Liver (tissue), 8 donors: ENCODE measurements at regions not wholly inside any gene's neighbourhood (a gene's known extent, or its start where the extent isn't known, plus 50 kb on each side); places are given as distances from the start of the nearest gene placed in this dataset.

Experiments used
- DNase-seq: peaks from one replicate; pipeline ENCODE4 v3.0.0-alpha.2; 2017; ENCODE audit warnings: low spot score
- H3K27ac ChIP-seq, 2 donors: one replicate each; pipeline ENCODE4 v1.7.0; 2013; ENCODE audit warnings: inconsistent platforms in 2 of 2, low read length in 2 of 2, control low read depth in 1 of 2, low read depth in 1 of 2, mild to moderate bottlenecking in 1 of 2
- H3K27me3 ChIP-seq, 4 donors: one replicate each; pipeline versions ENCODE4 v1.6.1 to v1.7.0; 2013; ENCODE audit warnings: low read length in 3 of 4, inconsistent platforms in 1 of 4, mild to moderate bottlenecking in 1 of 4, moderate library complexity in 1 of 4; ENCODE audit not compliant: control insufficient read depth in 4 of 4, insufficient read depth in 4 of 4
- H3K36me3 ChIP-seq, 4 donors: one replicate each; pipeline versions ENCODE4 v1.6.1 to v1.7.0; 2013; ENCODE audit warnings: low read length in 3 of 4, mild to moderate bottlenecking in 3 of 4, low read depth in 1 of 4, moderate library complexity in 1 of 4; ENCODE audit not compliant: control insufficient read depth in 4 of 4, insufficient read depth in 3 of 4
- H3K4me1 ChIP-seq, 4 donors: one replicate each; pipeline versions ENCODE4 v1.6.1 to v1.7.0; 2013; ENCODE audit warnings: low read length in 3 of 4, mild to moderate bottlenecking in 3 of 4, moderate library complexity in 1 of 4; ENCODE audit not compliant: control insufficient read depth in 4 of 4, insufficient read depth in 4 of 4
- H3K4me3 ChIP-seq, 3 donors: one replicate each; pipeline versions ENCODE4 v1.6.1 to v1.7.0; 2013; ENCODE audit warnings: low read length in 3 of 3, control low read depth in 1 of 3, low read depth in 1 of 3, mild to moderate bottlenecking in 1 of 3
- H3K9ac ChIP-seq, 2 donors: one replicate each; pipeline ENCODE4 v1.7.0; 2013; ENCODE audit warnings: low read length in 2 of 2, mild to moderate bottlenecking in 2 of 2, moderate library complexity in 2 of 2, control low read depth in 1 of 2, low read depth in 1 of 2
- H3K9me3 ChIP-seq, 4 donors: one replicate each; pipeline versions ENCODE4 v1.6.1 to v1.7.0; 2013; ENCODE audit warnings: low read length in 3 of 4; ENCODE audit not compliant: control insufficient read depth in 4 of 4
- EGR1 ChIP-seq, 2 donors: IDR thresholded peaks; 2 replicates each; pipeline ENCODE4 v1.6.1; 2016 to 2018; ENCODE audit warnings: antibody characterized with exemption in 2 of 2, low read depth in 2 of 2
- FOXA2 ChIP-seq: IDR thresholded peaks from 2 replicates; pipeline ENCODE4 v1.6.1; 2016; ENCODE audit warnings: antibody characterized with exemption
- GABPA ChIP-seq, 2 donors: IDR thresholded peaks in 1 of 2; conservative IDR thresholded peaks in 1 of 2; 2 replicates each; pipeline ENCODE4 v1.6.1; 2016; ENCODE audit warnings: antibody characterized with exemption in 2 of 2, mild to moderate bottlenecking in 1 of 2, moderate library complexity in 1 of 2
- HNF4G ChIP-seq: IDR thresholded peaks from 2 replicates; pipeline ENCODE4 v1.6.1; 2016; ENCODE audit warnings: antibody characterized with exemption
- JUND ChIP-seq, 2 donors: IDR thresholded peaks; 2 replicates each; pipeline ENCODE4 v1.6.1; 2016; ENCODE audit warnings: antibody characterized with exemption in 2 of 2
- NR2F2 ChIP-seq: IDR thresholded peaks from 2 replicates; pipeline ENCODE4 v1.6.1; 2016; ENCODE audit warnings: antibody characterized with exemption
- RXRA ChIP-seq, 2 donors: IDR thresholded peaks; 2 replicates each; pipeline ENCODE4 v1.6.1; 2017 to 2018; ENCODE audit warnings: antibody characterized with exemption in 2 of 2, mild to moderate bottlenecking in 1 of 2
- YY1 ChIP-seq: IDR thresholded peaks from 2 replicates; pipeline ENCODE4 v1.6.1; 2016; ENCODE audit warnings: antibody characterized with exemption, mild to moderate bottlenecking
- WGBS: extraction: QIAGEN DNeasy Blood & Tissue Kit; methylation state at CpG from one replicate; pipeline ENCODE4 v1.1.7; 2013; 5-methylcytosine and 5-hydroxymethylcytosine counted together
- TF ChIP-seq, protein P1 (sequence below): fragments of 150-350 bp; IDR thresholded peaks from 2 replicates; pipeline ENCODE4 v1.5.1; 2017; ENCODE audit warnings: improper control_type of control experiment, low read depth, low read length; ENCODE audit not compliant: missing input control
- TF ChIP-seq, protein P2 (sequence below): IDR thresholded peaks from 2 replicates; pipeline ENCODE4 v1.6.1; 2016; ENCODE audit warnings: antibody characterized with exemption
- TF ChIP-seq, protein P3 (sequence below): IDR thresholded peaks from 2 replicates; pipeline ENCODE4 v1.6.1; 2016; ENCODE audit warnings: antibody characterized with exemption
- donor health status: healthy.
- donor health status: healthy.
- donor health status: healthy.
- donor health status: healthy.
- donor health status: healthy.

DNA sequence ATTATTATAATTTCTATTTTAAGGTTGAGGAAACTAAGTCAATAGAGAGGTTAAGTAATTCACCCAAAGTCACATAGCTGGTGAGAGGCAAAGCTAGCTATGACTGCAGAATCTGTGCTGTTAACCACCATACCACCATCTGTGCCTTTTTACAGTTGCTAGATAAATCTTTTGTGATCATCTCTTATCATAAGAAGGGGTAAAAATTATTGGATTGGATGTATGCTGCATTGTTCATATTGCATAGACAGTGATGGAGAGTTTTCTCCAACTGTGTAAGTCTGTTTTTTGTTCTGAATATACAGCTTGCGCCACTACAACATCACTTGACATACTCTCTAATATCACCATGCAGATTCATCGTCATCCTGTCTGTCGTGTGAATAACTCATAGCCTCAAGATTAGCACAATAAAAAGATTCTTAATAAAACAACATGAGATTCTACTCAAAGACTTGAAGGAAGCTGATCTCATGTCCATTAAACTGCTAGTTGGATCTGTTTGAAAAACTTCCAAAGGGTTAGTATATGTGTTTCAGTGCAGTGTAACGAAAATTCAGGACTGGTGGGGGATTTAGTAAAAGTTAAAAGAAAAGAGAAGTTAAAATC, 495.9 kb downstream of the SPRY1 start:
- Histone ChIP-seq H3K27me3 (peaks cover 0 to 3% (median 0%) of the 10 kb centered on the region in 4 donors), H3K36me3 (no peaks in the 10 kb centered on the region), H3K4me3 (no peak overlapping the region), H3K9ac (no peak overlapping the region), H3K27ac (no peak overlapping the region), H3K9me3 (no peaks in the 10 kb centered on the region), H3K4me1 (peaks cover 0 to 2% (median 0%) of the 10 kb centered on the region in 4 donors)
- no peak for TF ChIP-seq EGR1 (IDR thresholded peaks at IDR 0.05; ENCODE audit: low read depth in 2 of 2)
- TF ChIP-seq JUND (IDR thresholded peaks at IDR 0.05), result no peak
- no peak for TF ChIP-seq RXRA (IDR thresholded peaks at IDR 0.05)
- TF ChIP-seq, protein P1, sequence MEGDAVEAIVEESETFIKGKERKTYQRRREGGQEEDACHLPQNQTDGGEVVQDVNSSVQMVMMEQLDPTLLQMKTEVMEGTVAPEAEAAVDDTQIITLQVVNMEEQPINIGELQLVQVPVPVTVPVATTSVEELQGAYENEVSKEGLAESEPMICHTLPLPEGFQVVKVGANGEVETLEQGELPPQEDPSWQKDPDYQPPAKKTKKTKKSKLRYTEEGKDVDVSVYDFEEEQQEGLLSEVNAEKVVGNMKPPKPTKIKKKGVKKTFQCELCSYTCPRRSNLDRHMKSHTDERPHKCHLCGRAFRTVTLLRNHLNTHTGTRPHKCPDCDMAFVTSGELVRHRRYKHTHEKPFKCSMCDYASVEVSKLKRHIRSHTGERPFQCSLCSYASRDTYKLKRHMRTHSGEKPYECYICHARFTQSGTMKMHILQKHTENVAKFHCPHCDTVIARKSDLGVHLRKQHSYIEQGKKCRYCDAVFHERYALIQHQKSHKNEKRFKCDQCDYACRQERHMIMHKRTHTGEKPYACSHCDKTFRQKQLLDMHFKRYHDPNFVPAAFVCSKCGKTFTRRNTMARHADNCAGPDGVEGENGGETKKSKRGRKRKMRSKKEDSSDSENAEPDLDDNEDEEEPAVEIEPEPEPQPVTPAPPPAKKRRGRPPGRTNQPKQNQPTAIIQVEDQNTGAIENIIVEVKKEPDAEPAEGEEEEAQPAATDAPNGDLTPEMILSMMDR, result no peak
- TF ChIP-seq YY1, result no peak
- TF ChIP-seq FOXA2, result no peak
- TF ChIP-seq, protein P2, sequence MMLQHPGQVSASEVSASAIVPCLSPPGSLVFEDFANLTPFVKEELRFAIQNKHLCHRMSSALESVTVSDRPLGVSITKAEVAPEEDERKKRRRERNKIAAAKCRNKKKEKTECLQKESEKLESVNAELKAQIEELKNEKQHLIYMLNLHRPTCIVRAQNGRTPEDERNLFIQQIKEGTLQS, result no peak
- WGBS, result 79% methylated on average over 4 of the region's 4 CpGs
- no peak for DNase-seq

DNA sequence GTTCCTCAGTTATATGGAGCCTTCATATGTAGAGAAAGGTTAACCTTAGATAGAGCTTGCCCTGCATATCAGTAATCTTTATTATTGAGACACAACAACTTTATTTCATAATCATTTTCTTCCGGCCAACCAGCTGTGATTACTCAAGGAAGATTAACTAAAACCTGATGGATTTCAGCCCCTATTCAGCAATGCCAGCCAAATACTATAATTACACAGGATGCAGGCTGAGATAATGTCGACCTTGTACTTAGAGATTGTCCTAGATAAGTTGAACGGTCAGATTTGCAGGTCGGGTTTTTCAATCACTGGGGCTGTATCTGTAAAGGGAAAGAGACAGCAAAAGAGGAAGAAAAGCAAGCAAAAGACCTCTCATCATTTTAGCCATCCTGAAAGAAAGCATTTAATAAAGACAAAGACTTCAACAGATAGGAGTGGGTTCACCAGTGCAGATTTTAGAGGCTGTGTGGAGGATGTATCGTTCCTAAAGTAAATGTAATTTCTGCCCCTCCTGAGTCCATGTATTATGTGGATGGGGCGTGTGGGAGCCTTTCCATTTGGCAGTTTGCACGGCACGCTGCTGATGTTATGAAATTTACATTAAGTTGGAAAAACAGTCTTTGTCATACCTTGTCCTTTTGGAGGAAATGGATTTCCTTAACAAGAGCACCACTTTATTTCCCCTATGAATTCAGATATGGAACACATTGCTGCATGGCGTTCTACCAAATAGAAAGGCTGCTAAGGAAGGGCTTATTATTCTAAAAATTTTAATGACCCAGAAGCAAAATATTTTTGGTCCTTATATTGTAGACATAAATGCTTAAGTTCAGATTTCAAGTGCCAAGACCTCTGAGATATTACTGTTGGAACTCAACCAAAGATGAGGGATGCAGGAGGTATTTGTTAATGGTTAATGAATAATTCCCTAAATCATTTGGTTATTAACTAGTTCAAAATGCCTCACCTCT, 496.7 kb downstream of the SPRY1 start:
- no peaks in the 10 kb centered on the region for H3K9me3 ChIP-seq
- H3K27ac ChIP-seq, result no peak overlapping the region
- no peaks in the 10 kb centered on the region for H3K36me3 ChIP-seq
- no peak overlapping the region for H3K4me3 ChIP-seq
- peaks cover 0 to 3% (median 0%) of the 10 kb centered on the region in 4 donors for H3K27me3 ChIP-seq
- H3K4me1 ChIP-seq, result peaks cover 0 to 2% (median 0%) of the 10 kb centered on the region in 4 donors
- peak; percentile 10 for TF ChIP-seq NR2F2
- TF ChIP-seq GABPA (IDR thresholded peaks at IDR 0.05 in 1 of 2, conservative IDR thresholded peaks at IDR 0.05 in 1 of 2), result no peak
- TF ChIP-seq JUND (IDR thresholded peaks at IDR 0.05), result no peak
- TF ChIP-seq HNF4G, result no peak
- no peak for TF ChIP-seq YY1
- no peak for TF ChIP-seq FOXA2
- TF ChIP-seq, protein P3, sequence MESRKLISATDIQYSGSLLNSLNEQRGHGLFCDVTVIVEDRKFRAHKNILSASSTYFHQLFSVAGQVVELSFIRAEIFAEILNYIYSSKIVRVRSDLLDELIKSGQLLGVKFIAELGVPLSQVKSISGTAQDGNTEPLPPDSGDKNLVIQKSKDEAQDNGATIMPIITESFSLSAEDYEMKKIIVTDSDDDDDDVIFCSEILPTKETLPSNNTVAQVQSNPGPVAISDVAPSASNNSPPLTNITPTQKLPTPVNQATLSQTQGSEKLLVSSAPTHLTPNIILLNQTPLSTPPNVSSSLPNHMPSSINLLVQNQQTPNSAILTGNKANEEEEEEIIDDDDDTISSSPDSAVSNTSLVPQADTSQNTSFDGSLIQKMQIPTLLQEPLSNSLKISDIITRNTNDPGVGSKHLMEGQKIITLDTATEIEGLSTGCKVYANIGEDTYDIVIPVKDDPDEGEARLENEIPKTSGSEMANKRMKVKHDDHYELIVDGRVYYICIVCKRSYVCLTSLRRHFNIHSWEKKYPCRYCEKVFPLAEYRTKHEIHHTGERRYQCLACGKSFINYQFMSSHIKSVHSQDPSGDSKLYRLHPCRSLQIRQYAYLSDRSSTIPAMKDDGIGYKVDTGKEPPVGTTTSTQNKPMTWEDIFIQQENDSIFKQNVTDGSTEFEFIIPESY, result no peak
- DNase-seq, result no peak
- 45% methylated on average over 9 of the region's 9 CpGs for WGBS
- H3K9ac ChIP-seq, result no peak overlapping the region
